SU-DHL-6 (cell line): ENCODE measurements at regions not wholly inside any gene's neighbourhood (a gene's known extent, or its start where the extent isn't known, plus 50 kb on each side); places are given as distances from the start of the nearest gene placed in this dataset.

Experiments used
- EZH2phosphoT487 ChIP-seq: fragments of 200-600 bp; sonication (generic), shearing (Covaris generic); conservative IDR thresholded peaks from 2 replicates; pipeline ENCODE4 v1.6.1; 2018; ENCODE audit warnings: mild to moderate bottlenecking, antibody characterized with exemption, low read length, moderate library complexity, mixed read lengths
- TF ChIP-seq, protein P1 (sequence below): fragments of 200-600 bp; sonication (generic); IDR thresholded peaks from one replicate; pipeline ENCODE4 v1.5.1; 2017; ENCODE audit warnings: antibody characterized with exemption, mild to moderate bottlenecking, low read length, moderate library complexity; ENCODE audit not compliant: insufficient read depth, poor library complexity, severe bottlenecking

GRCh38 chr15:96088650-96089049, 241.8 kb upstream of the NR2F2 start:
- TF ChIP-seq, protein P1, sequence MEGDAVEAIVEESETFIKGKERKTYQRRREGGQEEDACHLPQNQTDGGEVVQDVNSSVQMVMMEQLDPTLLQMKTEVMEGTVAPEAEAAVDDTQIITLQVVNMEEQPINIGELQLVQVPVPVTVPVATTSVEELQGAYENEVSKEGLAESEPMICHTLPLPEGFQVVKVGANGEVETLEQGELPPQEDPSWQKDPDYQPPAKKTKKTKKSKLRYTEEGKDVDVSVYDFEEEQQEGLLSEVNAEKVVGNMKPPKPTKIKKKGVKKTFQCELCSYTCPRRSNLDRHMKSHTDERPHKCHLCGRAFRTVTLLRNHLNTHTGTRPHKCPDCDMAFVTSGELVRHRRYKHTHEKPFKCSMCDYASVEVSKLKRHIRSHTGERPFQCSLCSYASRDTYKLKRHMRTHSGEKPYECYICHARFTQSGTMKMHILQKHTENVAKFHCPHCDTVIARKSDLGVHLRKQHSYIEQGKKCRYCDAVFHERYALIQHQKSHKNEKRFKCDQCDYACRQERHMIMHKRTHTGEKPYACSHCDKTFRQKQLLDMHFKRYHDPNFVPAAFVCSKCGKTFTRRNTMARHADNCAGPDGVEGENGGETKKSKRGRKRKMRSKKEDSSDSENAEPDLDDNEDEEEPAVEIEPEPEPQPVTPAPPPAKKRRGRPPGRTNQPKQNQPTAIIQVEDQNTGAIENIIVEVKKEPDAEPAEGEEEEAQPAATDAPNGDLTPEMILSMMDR: no peak
- no peak for TF ChIP-seq EZH2phosphoT487
